NCI-H2196 treated with DMSO at 0.1 percent for 48 hours (cell line): ENCODE measurements at regions not wholly inside any gene's neighbourhood (a gene's known extent, or its start where the extent isn't known, plus 50 kb on each side); places are given as distances from the start of the nearest gene placed in this dataset.
"Not testable (repeated sequence)": the region's sequence is repeated elsewhere in the genome, so short reads cannot be mapped to it uniquely, and the experiment has no call there.

Source experiments
- DNase-seq: peaks from one replicate; lab custom pipeline; 2025; ENCODE audit not compliant: unreplicated experiment; lab: John Stamatoyannopoulos, UW

DNA sequence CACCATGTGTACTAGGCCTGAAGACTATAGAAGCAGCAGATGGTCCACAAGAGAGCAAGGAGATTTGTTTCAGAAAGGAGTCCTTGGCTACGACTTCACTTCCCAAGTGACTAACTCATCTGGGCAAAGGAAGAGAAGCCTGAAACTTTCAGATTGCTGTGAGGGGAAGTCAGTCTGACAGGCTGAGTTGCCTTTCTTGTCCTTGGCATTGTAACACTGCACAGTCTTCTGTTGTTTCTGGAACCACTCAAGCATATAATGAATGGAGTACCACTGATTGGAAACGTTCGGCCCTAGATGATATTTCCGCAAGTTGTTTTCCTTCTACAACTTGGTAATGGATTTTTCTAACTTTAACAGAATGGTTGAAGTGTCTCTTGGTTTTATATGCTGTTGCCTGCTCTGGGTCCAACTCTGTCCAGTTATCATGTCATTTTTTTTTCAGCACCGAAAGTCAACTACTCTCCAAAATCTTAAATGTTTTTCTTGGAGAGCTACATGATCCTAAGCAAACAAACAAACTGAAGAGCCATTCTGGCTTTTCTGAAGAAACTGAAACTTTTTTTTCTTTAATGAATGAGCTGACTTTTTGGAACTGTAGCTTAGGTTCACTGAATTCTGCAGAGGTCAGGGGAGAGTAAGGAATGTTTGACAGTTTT is 685.7 kb downstream of the MECOM start:
- DNase-seq: no peak

DNA sequence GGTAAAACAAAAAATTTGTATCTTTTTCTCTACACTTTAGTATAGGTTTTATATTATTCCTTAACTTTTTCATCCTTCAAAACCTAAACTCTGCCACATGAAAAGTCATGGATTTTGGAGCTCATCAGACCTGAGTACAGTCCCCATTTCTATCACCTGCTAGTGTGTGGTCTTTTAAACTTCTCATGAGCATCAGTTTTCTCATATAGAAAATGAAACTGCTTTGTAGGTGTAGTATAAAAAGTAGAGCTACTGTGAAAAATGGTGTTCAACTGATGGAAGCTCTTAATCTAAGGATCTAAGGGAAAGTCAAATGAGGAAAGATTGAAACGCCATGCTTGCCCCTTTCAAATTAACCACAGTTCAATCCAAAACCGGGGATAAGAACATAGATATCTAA is 686.5 kb downstream of the MECOM start:
- DNase-seq: no peak

DNA sequence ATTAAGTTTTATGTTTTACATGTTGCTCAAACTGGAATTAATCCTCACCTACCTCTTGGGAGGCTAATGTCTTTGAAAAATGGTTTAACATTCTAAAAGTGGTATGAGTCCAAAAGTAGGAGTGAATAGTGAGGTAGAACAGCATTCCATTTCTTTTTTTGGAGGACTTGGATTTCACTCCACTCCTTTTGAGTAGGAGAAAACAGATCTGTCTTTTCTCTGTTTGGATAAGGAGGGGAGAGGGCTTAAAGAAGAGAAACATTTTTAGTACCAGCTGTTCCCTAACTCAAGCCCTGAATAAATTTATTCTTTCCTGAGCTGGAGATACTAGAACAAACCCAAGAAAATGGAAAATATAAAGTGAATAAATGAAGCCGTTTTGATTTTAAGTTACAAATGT is 687.9 kb downstream of the MECOM start:
- no peak for DNase-seq

DNA sequence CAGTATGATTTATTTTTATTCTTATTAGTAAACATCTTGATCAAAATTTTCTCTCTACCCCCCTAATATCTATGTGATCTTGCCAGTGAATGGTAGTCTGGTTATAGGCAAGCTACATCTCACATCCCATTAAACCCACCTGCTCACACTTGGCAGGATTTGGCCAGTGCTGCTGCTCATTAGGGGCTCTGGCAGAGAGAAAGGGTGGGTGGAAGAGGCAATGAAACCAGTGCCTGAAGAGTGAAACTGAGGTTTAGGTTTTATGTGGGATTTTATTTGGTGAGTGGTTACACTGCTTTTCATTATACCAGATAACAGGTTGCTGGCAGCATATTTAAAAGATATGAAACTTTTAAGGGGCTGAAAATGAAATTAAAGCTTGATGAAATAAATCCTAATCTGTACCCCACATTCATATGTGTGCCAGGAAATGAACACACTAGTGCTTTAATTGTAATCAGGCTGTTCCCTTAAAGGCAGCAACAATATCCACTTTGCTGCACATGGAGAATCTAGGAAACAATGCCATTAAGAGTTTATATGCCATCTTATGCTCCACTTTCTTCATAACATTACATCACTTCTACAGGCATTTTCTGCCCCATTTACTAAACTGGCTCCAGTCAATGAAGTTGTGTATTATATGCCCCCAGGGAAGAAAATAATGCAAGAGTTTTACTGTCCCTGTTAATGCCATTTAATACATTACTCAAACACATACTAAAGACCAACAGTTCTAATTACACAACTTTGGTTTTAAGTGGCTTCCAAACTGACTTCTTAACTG is 688.7 kb downstream of the MECOM start:
- no peak for DNase-seq

DNA sequence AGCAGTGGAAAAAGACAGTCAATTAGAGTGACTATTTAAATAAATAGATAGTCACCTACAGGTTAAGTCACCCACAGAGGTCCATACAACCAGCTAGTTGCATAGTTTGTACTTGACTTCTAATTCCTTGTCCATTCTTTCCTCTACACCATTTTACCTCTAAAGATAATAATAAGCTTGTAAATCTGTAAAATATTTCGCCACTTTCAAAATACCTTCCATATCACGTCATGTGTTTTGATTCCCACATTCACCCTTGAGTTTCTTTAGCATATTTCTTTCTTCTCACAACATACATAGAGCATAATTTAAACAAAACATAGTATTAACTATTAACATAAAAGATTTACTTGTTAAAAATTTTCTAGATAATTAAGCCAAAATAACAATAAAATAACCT is 689.6 kb downstream of the MECOM start:
- no peak for DNase-seq

DNA sequence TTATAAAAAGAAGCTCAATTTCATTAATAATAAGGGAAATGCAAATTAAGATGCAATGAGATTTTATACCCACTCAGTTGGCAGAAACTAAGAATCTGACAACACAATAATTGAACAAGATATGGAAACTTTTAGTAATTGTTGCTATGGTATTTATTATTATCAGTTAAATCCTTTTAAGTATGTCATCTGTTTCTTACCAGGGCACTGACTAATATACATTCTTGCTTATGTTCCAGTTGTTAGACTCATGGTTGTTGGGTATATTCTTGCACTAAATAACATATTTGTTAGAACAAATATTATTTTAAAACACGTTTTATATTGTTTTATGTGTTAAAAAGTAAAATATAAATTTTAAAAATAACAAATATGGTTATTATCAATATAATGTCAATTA is 690.3 kb downstream of the MECOM start:
- no peak for DNase-seq

DNA sequence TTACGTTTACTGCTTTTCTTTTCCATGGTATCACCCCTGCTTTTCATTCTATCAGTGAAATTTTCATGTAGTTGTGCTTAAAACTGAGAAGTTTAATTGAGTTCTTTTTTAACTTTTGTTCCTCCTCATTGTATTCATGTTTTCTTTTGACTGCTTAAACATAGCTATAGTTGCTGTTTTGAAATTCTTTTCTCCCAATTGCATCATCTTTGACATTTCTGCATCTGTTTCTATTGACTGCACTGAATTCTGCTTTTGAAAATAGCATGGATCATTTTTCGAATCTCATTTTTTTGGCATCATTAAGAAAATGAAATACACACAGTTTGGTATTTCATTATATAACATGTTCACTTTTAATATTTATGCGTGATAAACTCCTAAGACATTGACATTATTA is 694.9 kb downstream of the MECOM start:
- no peak for DNase-seq

DNA sequence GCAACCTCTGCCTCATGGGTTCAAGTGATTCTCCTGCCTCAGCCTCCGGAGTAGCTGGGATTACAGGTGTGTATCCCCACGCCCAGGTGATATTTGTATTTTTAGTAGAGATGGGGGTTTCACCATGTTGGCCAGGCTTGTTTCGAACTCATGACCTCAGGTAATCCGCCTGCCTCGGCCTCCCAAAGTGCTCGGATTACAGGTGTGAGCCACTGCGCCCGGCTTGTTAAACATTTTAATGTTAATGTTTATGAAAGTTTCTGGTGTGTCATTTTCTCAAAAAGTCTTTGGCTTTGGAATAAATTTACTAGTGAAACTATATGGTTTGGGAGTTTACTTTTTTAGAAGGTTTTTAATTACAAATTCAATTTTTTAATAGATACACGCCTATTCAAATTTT is 698.8 kb downstream of the MECOM start:
- no peak for DNase-seq

DNA sequence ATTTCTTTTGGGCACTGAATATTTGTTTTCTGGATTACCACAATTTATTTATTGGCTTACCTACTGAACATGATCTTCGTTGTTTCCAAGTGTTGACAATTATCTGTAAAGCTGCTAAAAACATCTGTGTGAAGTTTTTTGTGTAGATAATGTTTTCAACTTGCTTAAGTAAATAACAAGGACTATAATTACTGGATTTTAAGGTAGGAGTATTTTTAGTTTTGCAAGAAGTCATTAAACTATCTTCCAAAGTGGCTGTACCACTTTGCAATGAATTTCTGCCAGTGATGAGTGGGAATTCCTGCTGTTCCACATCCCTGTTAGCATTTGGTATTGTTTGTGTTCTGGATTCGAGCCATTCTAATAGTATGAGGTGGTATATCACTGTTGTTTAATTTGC is 702.2 kb downstream of the MECOM start:
- no peak for DNase-seq

DNA sequence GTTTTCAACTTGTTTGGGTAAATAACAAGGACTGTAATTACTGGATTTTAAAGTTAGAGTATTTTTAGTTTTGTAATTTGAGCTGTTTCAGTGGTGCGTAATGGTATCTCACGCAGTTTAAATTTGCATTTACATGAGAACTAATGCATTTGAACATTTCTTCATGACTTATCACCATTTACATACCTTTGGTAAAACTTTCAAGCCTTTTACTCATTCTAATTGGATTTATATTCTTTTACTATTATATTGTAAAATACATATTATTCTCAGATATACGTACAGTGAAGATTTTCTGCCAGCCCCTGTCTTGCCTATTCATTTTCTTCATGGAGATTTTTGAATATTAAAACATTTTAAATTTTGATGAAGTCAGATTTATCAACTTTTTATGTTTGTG is 703.8 kb downstream of the MECOM start:
- no peak for DNase-seq

DNA sequence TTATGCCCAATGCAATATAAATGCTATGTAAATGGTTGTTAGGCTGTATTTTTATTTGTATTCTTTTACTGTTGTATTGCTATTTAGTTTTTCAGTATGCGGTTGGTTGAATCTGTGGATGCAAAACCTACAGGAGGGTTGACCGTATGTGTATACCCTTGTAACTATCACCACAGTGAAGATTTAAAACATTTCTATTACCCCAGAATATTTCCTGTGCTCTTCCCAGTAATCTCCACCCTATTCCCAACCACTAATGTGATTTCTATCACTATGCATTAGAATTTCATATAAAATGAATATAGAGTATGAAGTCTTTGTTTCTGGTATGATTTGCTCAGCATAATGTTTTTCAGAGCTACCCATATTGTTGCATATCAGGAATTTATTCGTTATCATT is 705.0 kb downstream of the MECOM start:
- DNase-seq: no peak

DNA sequence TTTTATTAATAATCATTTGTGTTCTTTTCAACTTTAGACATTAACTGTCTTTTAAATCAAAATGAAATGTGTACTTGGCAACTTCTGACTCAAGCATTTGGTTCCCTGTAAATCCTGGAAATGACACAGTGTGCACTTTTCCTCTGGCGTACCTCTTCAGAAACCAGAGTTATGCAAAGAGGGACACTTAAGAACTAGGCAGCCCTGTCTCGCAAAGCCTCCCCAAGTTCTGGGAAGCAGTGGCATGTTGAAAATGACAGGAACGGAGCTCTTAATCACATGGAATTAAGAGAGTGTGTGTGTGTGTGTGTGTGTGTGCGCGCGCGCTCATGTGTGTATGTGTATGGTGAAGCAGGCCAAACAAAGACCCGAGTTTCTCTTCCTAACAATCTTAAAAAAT is 707.4 kb downstream of the MECOM start:
- DNase-seq: no peak

DNA sequence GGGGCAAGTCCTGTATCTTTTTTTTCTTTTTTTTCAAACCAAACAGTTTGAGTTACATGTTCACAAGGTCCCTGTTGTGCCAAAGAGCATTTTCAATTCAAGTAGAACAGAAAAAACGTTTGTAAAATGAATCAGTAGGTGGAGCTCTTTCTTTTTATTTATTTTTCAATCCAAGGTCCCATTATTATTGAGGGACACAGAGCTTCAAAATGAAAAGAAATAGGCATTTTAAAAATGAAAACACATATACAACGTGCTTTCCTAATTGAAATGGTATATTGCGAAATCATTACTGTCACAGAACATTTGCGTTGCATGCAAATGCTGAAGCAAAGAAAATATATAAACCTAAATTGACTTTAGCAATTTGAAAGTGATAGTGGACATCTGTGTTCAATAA is 711.0 kb downstream of the MECOM start:
- no peak for DNase-seq

DNA sequence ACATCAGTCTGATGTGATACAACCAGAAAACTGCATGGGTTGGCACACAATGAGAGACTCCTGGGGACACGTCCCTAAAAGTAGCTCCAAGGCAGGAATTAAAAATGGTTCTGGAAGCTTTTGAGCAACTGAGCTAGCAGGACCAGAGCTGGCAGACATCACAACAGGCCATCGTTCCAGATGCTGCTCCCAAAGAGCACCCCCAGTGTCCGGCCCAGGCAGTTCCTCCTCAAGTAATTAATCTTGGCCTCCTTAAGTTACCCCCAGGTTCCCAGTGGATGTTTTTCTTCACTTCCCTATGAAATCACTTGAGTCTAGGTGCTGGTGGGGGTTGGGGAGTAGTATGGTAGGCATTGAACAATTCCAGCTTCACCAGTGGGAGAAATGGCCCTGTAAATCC is 711.6 kb downstream of the MECOM start:
- DNase-seq: no peak

DNA sequence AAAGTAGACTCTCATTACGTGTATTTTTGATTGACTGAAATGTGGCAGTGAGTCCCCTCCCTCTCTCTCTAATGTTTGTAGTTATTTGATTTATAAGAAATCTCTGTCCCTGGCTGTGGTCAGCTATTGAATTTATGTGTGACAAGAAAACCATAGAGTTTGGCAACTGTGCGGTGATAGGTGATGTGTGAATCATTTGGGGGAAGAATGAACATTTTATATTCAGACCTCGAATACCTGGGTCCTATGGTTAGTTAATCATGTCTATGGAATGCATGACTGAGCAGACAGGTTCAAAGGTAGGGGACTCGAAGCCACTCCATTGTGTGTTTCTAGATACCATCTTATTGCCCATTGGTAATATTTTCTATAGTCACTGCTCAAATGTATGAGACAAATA is 712.1 kb downstream of the MECOM start:
- DNase-seq: no peak

DNA sequence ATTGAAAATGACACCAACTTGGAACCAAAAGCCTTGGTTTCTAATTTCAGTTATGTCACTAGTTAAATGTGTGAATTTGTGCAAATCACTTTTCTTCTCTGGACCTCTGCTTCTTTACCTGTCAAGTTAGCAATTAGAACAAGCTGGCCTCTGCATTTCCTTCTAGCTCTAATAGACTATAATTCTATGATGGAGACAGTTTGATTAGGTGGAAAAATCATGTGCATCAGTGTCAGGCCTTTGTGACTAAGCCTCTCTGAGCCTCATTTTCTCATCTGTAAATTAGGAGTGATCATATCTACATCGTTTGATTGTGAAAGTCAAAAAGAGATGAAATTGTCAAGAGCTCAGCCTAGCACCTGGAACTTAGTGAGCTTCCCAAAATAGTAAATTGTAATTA is 712.9 kb downstream of the MECOM start:
- no peak for DNase-seq

DNA sequence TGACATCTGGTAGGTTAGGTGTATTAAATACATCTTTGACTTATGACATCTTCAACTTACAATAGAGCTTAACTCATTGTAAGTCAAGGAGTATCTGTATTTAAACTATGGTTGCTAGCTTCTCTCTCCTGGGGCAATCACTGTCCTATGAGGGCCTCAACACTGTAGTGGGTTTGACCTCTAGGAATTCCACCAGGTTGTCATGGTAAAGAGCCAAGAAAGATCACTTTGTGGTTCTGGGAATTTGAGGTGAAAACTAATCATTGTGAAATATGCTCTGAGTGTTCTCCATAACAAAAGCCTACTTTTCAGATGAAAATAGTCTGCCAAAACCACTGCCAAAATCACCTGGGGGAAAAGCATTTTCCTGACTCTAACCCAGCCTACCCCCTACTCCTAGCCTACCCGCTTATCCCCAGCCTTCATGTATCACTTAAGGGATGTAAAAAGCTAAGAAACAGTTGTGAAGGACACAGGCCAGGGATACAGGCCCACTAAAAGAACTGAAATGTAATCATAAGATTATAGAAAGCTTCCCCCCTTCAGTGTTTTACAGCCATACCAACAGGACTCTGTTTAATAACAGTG is 723.8 kb downstream of the MECOM start:
- DNase-seq: no peak

DNA sequence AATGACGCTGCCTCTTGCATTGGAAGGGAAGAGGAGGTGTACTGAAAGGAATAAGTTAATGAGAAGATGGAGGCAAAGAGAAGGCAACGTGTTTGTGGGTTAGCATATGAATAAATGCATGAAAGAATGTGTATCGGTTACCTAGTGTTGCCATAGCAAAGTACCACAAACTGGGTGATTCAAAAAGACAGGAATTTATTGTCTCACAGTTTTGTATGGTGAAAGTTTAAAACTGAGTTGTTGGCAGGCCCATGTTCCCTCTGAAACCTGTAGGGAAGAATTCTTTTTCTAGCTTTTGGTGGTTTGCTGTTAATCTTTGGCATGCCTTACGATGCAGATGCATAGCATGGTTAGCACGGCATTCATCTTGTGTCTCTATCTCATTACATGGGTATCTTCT is 729.9 kb downstream of the MECOM start:
- no peak for DNase-seq

DNA sequence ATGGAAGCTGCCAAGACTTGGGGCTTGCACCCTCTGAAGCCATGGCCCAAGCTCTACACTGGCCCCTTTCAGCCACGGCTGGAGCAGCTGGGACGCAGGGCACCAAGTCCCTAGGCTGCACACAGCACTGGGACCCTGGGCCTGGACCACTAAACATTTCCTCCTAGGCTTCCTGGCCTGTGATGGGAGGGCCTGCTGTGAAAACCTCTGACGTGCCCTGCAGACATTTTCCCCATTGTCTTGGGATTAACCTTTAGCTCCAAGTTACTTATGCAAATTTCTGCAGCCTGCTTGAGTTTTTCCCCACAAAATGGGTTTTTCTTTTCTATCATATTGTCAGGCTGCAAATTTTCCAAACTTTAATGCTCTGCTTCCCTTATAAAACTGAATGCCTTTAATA is 733.5 kb downstream of the MECOM start:
- not testable (repeated sequence) for DNase-seq

DNA sequence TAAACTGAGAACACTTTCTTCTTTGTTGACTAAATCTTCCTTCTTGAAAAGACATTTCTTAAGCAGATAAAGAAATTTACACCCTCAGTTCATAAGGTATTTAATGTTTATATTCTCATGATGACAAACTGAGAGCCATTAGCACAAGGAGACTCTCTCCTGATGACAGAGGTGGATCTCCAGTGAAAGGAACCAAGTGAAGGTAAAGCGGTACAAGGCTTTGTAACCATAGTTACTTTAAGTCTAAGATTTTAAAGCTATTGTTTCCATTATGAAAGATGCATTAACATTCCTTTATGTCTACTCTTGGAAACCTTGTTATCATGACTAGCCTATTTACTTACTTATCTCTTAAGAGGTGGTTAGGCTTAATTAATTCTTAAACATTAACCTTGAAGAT is 737.1 kb downstream of the MECOM start:
- DNase-seq: no peak

DNA sequence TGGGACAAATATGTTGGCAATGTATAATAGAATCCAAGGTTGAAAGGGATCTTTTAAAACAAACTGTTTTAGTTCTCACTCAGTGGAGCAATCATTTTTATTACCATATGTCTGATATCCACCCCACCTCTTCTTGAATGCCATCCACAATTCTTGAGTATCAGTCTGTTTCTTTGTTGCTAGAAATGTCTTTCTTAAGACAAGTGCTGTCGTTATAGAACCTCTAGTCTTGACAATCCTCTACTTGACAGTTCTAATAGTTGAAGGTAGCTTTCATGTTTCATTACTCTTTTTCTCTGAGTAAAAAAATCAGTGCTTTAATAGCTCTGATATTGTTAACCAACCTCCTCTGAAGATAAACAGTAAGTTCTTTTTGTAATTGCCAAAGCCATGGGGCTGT is 737.9 kb downstream of the MECOM start:
- DNase-seq: no peak

DNA sequence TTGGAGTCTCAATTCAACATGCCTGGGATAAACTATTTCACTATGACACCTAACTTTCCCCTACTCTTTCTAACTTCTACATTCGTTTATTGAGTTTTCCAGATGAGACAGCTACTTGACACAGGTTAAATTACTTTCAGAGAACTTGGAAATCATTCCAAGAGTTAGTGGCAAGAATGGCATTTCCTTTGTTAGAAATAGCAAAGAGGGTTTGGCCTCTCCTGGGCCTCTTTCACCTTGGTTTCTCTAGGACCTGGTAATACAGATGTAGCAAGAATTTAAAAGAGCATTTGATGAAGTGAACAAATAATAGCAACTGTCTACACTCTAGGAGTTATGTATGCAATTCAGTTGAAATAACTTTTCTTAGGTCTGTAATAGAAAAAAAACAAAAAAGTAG is 748.9 kb downstream of the MECOM start:
- DNase-seq: no peak

DNA sequence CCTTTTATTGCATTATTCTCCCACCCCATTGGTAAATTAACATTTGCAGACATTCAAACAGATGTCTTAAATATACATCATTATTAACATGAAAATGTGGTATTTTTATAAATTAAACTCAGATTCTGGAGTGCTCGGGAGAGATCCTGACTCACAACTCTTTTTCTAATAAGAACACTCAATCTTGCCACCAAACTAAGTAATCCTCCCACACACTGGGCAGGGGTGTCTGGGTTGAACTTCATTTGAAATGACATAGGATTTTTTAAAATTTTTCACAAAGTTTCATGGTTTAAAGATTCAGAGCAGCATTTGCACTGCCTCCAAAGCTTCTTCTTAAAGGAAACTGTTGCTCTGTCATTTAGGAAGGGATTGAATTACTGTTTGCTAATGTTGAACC is 754.3 kb downstream of the MECOM start:
- no peak for DNase-seq
